K562 (cell line): ENCODE measurements at regions not wholly inside any gene's neighbourhood (a gene's known extent, or its start where the extent isn't known, plus 50 kb on each side); places are given as distances from the start of the nearest gene placed in this dataset.

ENCODE experiments used
- ATAC-seq: fragments of 200-7000 bp; cut with Tn5 transposase; 3 replicates; pipeline ENCODE4 v1.9.1; 2020; ENCODE audit warnings: moderate library complexity
- BruUV-seq: library from RNA; stranded (reverse); fragments of 400-500 nt; replicated peaks from 2 replicates; lab custom pipeline; 2021; lab: Mats Ljungman, UMichigan
- CTCF ChIA-PET: fragments of 300-600 bp; formaldehyde crosslinking; extraction: SDS; loops from one replicate; lab custom pipeline; 2021; ENCODE audit warnings: low intra/inter-chr PET ratio; lab: Yijun Ruan, JAX
- POLR2A ChIA-PET: fragments of 300-600, 350-650 bp; sonication (Branson Sonifier 250); formaldehyde crosslinking; extraction: SDS; loops from one replicate; lab custom pipeline; 2021; ENCODE audit warnings: antibody characterized with exemption, inconsistent platforms; lab: Yijun Ruan, JAX
- DNase-seq, 4 experiments: peaks; one replicate each; pipeline versions ENCODE4 v3.0.0 to v3.0.0-alpha.2; 2011 to 2018; ENCODE audit warnings: low spot score in 3 of 4, mixed read lengths in 3 of 4; ENCODE audit errors: extremely low read depth in 1 of 4
- FAIRE-seq: peaks from 2 replicates; lab custom pipeline; 2011; peaks lifted over from hg19 to GRCh38; lab: Jason Lieb, UNC
- H2AFZ ChIP-seq: 2 replicates; pipeline ENCODE4 v1.6.0; 2011; ENCODE audit warnings: low read depth, low read length, control low read depth, inconsistent platforms
- H3K27ac ChIP-seq: fragments of 200-600 bp; 3 replicates; pipeline ENCODE4 v1.8.0; 2011; ENCODE audit warnings: low read depth, mild to moderate bottlenecking, control low read depth, inconsistent platforms, low read length, moderate library complexity, mixed read lengths; ENCODE audit errors: extremely low read depth
- H3K27me3 ChIP-seq, 2 experiments: fragments of 300-600 bp in 1 of 2; 2 replicates in 1 of 2; 3 replicates in 1 of 2; pipeline versions ENCODE4 v1.6.0 to v1.8.0; 2011; ENCODE audit warnings: inconsistent platforms in 2 of 2, low read length in 2 of 2, mild to moderate bottlenecking in 1 of 2, mixed read lengths in 1 of 2, moderate library complexity in 1 of 2; ENCODE audit not compliant: control insufficient read depth in 2 of 2, insufficient read depth in 2 of 2
- H3K36me3 ChIP-seq: fragments of 300-600 bp; 3 replicates; pipeline ENCODE4 v1.8.0; 2011; ENCODE audit warnings: mild to moderate bottlenecking, low read length, inconsistent platforms; ENCODE audit not compliant: control insufficient read depth, insufficient read depth
- H3K4me1 ChIP-seq, 2 experiments: fragments of 200-600 bp in 1 of 2; replicated peaks in 1 of 2; 2 replicates in 1 of 2; 3 replicates in 1 of 2; pipeline versions ENCODE4 v1.5.1 to v1.8.0; 2011; ENCODE audit warnings: inconsistent platforms in 2 of 2, low read length in 2 of 2, mild to moderate bottlenecking in 1 of 2, mixed read lengths in 1 of 2, moderate library complexity in 1 of 2; ENCODE audit not compliant: control insufficient read depth in 2 of 2, insufficient read depth in 2 of 2
- H3K4me2 ChIP-seq: 2 replicates; pipeline ENCODE4 v1.6.1; 2011; ENCODE audit warnings: low read length, control low read depth, inconsistent platforms, mixed read lengths; ENCODE audit not compliant: insufficient read depth
- H3K4me3 ChIP-seq: fragments of 200-600 bp; sonication (generic), shearing (Covaris generic); 2 replicates; pipeline ENCODE4 v1.5.1; 2016; ENCODE audit warnings: control low read depth, inconsistent platforms
- H3K79me2 ChIP-seq: fragments of 200-600 bp; 3 replicates; pipeline ENCODE4 v1.8.0; 2011; ENCODE audit warnings: low read length, inconsistent platforms; ENCODE audit not compliant: control insufficient read depth, insufficient read depth
- H3K9ac ChIP-seq, 2 experiments: 2 replicates each; pipeline versions ENCODE4 v1.6.0 to v1.6.1; 2011; ENCODE audit warnings: low read depth in 2 of 2, low read length in 2 of 2, control low read depth in 1 of 2, inconsistent platforms in 1 of 2, mild to moderate bottlenecking in 1 of 2, mixed read lengths in 1 of 2; ENCODE audit not compliant: insufficient read depth in 1 of 2
- H3K9me1 ChIP-seq: one replicate; pipeline ENCODE4 v1.6.0; 2011; ENCODE audit warnings: inconsistent platforms, mild to moderate bottlenecking, low read length, moderate library complexity; ENCODE audit not compliant: control insufficient read depth, insufficient read depth
- H3K9me3 ChIP-seq: replicated peaks from 2 replicates; pipeline ENCODE4 v1.5.1; 2011; ENCODE audit warnings: low read depth, low read length, inconsistent platforms; ENCODE audit not compliant: control insufficient read depth, insufficient read depth
- H4K20me1 ChIP-seq: replicated peaks from 2 replicates; pipeline ENCODE4 v1.6.1; 2011; ENCODE audit warnings: low read length, inconsistent platforms, mixed read lengths; ENCODE audit not compliant: control insufficient read depth, insufficient read depth
- BDP1 ChIP-seq: IDR thresholded peaks from 3 replicates; pipeline ENCODE4 v1.6.1; 2011; ENCODE audit not compliant: insufficient read length, insufficient read depth
- C11orf30 ChIP-seq: fragments of 450-650 bp; IDR thresholded peaks from 2 replicates; pipeline ENCODE4 v1.6.1; 2016; ENCODE audit warnings: low read depth, mild to moderate bottlenecking
- CAMTA2 ChIP-seq: fragments of 250-450 bp; sonication (Bioruptor Pico); conservative IDR thresholded peaks from 2 replicates; pipeline ENCODE4 v1.5.1; 2022
- CHAMP1 ChIP-seq: fragments of 450-650 bp; IDR thresholded peaks from 2 replicates; pipeline ENCODE4 v1.6.1; 2016; ENCODE audit warnings: mild to moderate bottlenecking
- IFI16 ChIP-seq: fragments of 250-450 bp; sonication (Bioruptor Pico); IDR thresholded peaks from 2 replicates; pipeline ENCODE4 v2.1.2; 2022; ENCODE audit warnings: mild to moderate bottlenecking, inconsistent platforms
- MAFG ChIP-seq: fragments of 450-650 bp; conservative IDR thresholded peaks from 2 replicates; pipeline ENCODE4 v1.6.1; 2016; ENCODE audit warnings: missing genetic modification characterization, missing compliant biosample characterization
- MAFK ChIP-seq: IDR thresholded peaks from 2 replicates; pipeline ENCODE4 v1.6.1; 2011; ENCODE audit warnings: low read length, improper control_type of control experiment
- MAZ ChIP-seq, 2 experiments: fragments of 450-650 bp in 1 of 2; sonication (generic) in 1 of 2; formaldehyde crosslinking; IDR thresholded peaks in 1 of 2; conservative IDR thresholded peaks in 1 of 2; 2 replicates each; pipeline versions ENCODE4 v1.4.0 to v1.5.0; 2020; ENCODE audit warnings: mild to moderate bottlenecking in 1 of 2, missing genetic modification reagents in 1 of 2
- MEIS2 ChIP-seq: fragments of 450-650 bp; IDR thresholded peaks from 2 replicates; pipeline ENCODE4 v1.6.1; 2014; ENCODE audit warnings: mild to moderate bottlenecking; ENCODE audit not compliant: partially characterized antibody
- RNF219 ChIP-seq: fragments of 250-450 bp; sonication (Bioruptor Pico); IDR thresholded peaks from 2 replicates; pipeline ENCODE4 v1.5.0; 2022; ENCODE audit warnings: mild to moderate bottlenecking
- SAP30 ChIP-seq: fragments of 200-600 bp; sonication (generic); IDR thresholded peaks from 2 replicates; pipeline ENCODE4 v1.6.1; 2012; ENCODE audit warnings: borderline replicate concordance, low read depth, mild to moderate bottlenecking, moderate library complexity, low read length, control low read depth, inconsistent platforms; ENCODE audit not compliant: insufficient read depth, poor library complexity, severe bottlenecking
- ZFX ChIP-seq: sonication (generic); formaldehyde crosslinking; IDR thresholded peaks from 2 replicates; pipeline ENCODE4 v1.8.0; 2022; ENCODE audit warnings: mild to moderate bottlenecking, missing genetic modification reagents, moderate library complexity
- ZHX1 ChIP-seq: fragments of 150-350 bp; conservative IDR thresholded peaks from 2 replicates; pipeline ENCODE4 v1.6.1; 2014; ENCODE audit warnings: low read length
- ZNF277 ChIP-seq: fragments of 250-450 bp; sonication (Bioruptor Pico); IDR thresholded peaks from 2 replicates; pipeline ENCODE4 v1.8.0; 2022; ENCODE audit warnings: inconsistent platforms, mild to moderate bottlenecking, moderate library complexity, borderline replicate concordance
- ZNF695 ChIP-seq: fragments of 450-650 bp; formaldehyde crosslinking; IDR thresholded peaks from 2 replicates; pipeline ENCODE4 v1.4.0; 2020; ENCODE audit warnings: mild to moderate bottlenecking, moderate library complexity
- WGBS: fragments of 100-300 bp; shearing (Covaris generic); methylation state at CpG from one replicate; pipeline ENCODE4 v1.1.6; 2016; ENCODE audit warnings: low coverage, mixed read lengths; ENCODE audit not compliant: insufficient coverage; ENCODE audit errors: missing lambda C conversion rate; 5-methylcytosine and 5-hydroxymethylcytosine counted together
- in situ Hi-C: fragments of 300-500 bp; cut with MboI; formaldehyde crosslinking; loops from 4 replicates; pipeline ENCODE4 v1.15.0; 2018; ENCODE audit warnings: inconsistent platforms, mixed read lengths
- intact Hi-C: fragments of 100-400 bp; cut with micrococcal nuclease; formaldehyde crosslinking; loops from 2 replicates; pipeline ENCODE4 v1.14.2; 2022

GRCh38 chrX:65903750-65904149 is 136.1 kb downstream of the VSIG4 start:
- H3K27me3 ChIP-seq, result no peaks in the 10 kb centered on the region
- H4K20me1 ChIP-seq, result no peaks in the 10 kb centered on the region
- no peaks in the 10 kb centered on the region for H3K9me3 ChIP-seq
- H3K9me1 ChIP-seq, result no peaks in the 10 kb centered on the region
- no peak for FAIRE-seq
- no peak for ATAC-seq
- ChIA-PET POLR2A (no interaction called here), CTCF (no interaction called here)
- H3K4me1 ChIP-seq, result no peaks in the 10 kb centered on the region
- no TSS peak for BruUV-seq
- H3K4me2 ChIP-seq, result no peak overlapping the region
- H3K36me3 ChIP-seq, result no peaks in the 10 kb centered on the region
- 50% methylated on average over 1 of the region's 1 CpG for WGBS
- H3K9ac ChIP-seq, result no peak overlapping the region
- no peak for DNase-seq
- no peak overlapping the region for H3K27ac ChIP-seq
- H3K4me3 ChIP-seq, result no peak overlapping the region
- H2AFZ ChIP-seq, result no peak overlapping the region
- in situ Hi-C loops (no loop called here), intact Hi-C loops (no loop called here)
- no peaks in the 10 kb centered on the region for H3K79me2 ChIP-seq
- TF ChIP-seq CHAMP1 (no peak), ZNF695 (CRISPR knock-in tag) (no peak), BDP1 (no peak), RNF219 (CRISPR knock-in tag) (no peak), MAFG (tag) (peak; percentile 58), SAP30 (no peak), ZHX1 (no peak), MEIS2 (no peak), CAMTA2 (CRISPR knock-in tag) (no peak), ZFX (CRISPR knock-in tag) (no peak), MAZ (CRISPR knock-in tag; conservative IDR thresholded peaks at IDR 0.05 in 1 of 2, IDR thresholded peaks at IDR 0.05 in 1 of 2) (no peak), ZNF277 (CRISPR knock-in tag) (no peak), MAFK (peak; percentile 34; the same call in 1 of the 2 replicates), IFI16 (no peak), C11orf30 (peak; percentile 75)
